ENCODE measurements at regions not wholly inside any gene's neighbourhood (a gene's known extent, or its start where the extent isn't known, plus 50 kb on each side); places are given as distances from the start of the nearest gene placed in this dataset.

DNA sequence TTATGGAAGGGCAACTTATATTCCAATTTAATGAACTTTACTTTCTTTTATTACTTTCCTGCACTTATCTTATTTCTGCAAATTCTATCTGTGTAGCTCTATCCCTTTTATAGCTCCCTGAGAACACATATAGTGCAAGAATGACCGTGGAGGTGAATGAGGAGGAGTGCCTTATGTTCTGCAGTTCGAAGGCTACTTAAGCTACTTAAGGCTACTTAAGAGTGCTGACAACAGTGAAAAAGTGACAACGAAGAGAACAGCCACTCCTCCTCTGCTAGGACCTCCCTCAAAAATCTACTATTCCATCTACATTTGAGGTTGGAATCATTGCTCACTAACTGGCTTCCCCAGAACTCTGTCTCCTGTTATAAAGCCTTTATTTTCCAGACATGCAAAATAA lies 1365.7 kb upstream of the C9orf72 start:
- ChIA-PET CTCF (ENCODE audit: partially characterized antibody) (interaction anchor here (1.0 to 1.1 kb wide), 2 partner anchors 12 kb away, joined by 3 read pairs; no protein-coding TSS in a partner anchor), POLR2A (ENCODE audit: partially characterized antibody) (no interaction called here)
- Histone ChIP-seq H2AFZ (ENCODE audit: low read length) (no peak overlapping the region), H2BK5ac (ENCODE audit: low read depth, low read length) (no peak overlapping the region), H2BK120ac (replicated peaks; ENCODE audit: low read depth, low read length) (no peak overlapping the region), H3K18ac (ENCODE audit: extremely low read depth, low read length) (no peak overlapping the region; the same call in 1 of the 2 replicates), H3K79me2 (ENCODE audit: control insufficient read depth in 1 of 2, insufficient read depth in 2 of 2, low read length in 2 of 2) (no peaks in the 10 kb centered on the region), H3K4me1 (replicated peaks in 1 of 4; ENCODE audit: control insufficient read depth in 3 of 4, insufficient read depth in 4 of 4, low read length in 3 of 4) (peaks cover 0 to 29% (median 4%) of the 10 kb centered on the region in 4 experiments; a peak in 4 of 7 replicates), H3K27me3 (replicated peaks in 1 of 4; ENCODE audit: control insufficient read depth in 3 of 4, extremely low read depth in 1 of 4, insufficient read depth in 3 of 4, low read length in 3 of 4) (no peaks in the 10 kb centered on the region), H3K23ac (ENCODE audit: insufficient read length) (no peak overlapping the region), H2BK20ac (ENCODE audit: low read length) (no peak overlapping the region), H3K9ac (replicated peaks in 1 of 4; ENCODE audit: extremely low read depth in 1 of 4, low read depth in 3 of 4, low read length in 3 of 4) (no peak overlapping the region), H3K79me1 (ENCODE audit: low read depth, low read length) (no peaks in the 10 kb centered on the region), H3K23me2 (ENCODE audit: low read depth, low read length) (no peaks in the 10 kb centered on the region), H3K27ac (ENCODE audit: low read depth, low read length) (no peak overlapping the region), H4K20me1 (replicated peaks in 1 of 2; ENCODE audit: control insufficient read depth in 1 of 2, insufficient read depth in 2 of 2, low read length in 2 of 2) (no peaks in the 10 kb centered on the region), H2BK15ac (ENCODE audit: low read length) (no peak overlapping the region), H3K4me3 (ENCODE audit: extremely low read depth in 1 of 4, insufficient read depth in 2 of 4, low read depth in 3 of 4, low read length in 4 of 4) (no peak overlapping the region), H3K36me3 (ENCODE audit: control insufficient read depth in 2 of 4, insufficient read depth in 4 of 4, low read length in 3 of 4) (no peaks in the 10 kb centered on the region), H4K91ac (replicated peaks; ENCODE audit: insufficient read length, low read length) (no peak overlapping the region), H4K5ac (ENCODE audit: insufficient read length, low read depth, low read length) (no peak overlapping the region), H2AK5ac (ENCODE audit: low read depth, low read length) (no peak overlapping the region), H3K9me3 (ENCODE audit: insufficient read depth in 2 of 2, low read depth in 1 of 2, low read length in 1 of 2) (no peaks in the 10 kb centered on the region), H3K56ac (replicated peaks; ENCODE audit: insufficient read length, low read depth, low read length) (no peak overlapping the region), H4K8ac (ENCODE audit: extremely low read depth, insufficient read depth, low read length) (no peak overlapping the region), H3K4ac (replicated peaks; ENCODE audit: insufficient read length, low read depth, low read length) (no peak overlapping the region), H3K4me2 (ENCODE audit: insufficient read depth in 1 of 2, low read depth in 2 of 2, low read length in 2 of 2) (no peak overlapping the region), H2BK12ac (ENCODE audit: low read depth, low read length) (no peak overlapping the region), H3K14ac (ENCODE audit: insufficient read length) (no peak overlapping the region)
- TF ChIP-seq HDAC2 (IDR thresholded peaks at IDR 0.05; ENCODE audit: borderline replicate concordance in 1 of 2, low read depth in 2 of 2, low read length in 2 of 2), result no peak
- TF ChIP-seq, protein P1, sequence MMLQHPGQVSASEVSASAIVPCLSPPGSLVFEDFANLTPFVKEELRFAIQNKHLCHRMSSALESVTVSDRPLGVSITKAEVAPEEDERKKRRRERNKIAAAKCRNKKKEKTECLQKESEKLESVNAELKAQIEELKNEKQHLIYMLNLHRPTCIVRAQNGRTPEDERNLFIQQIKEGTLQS (IDR thresholded peaks at IDR 0.05; ENCODE audit: insufficient read depth, low read depth, low read length), result no peak
- TF ChIP-seq TAF1 (IDR thresholded peaks at IDR 0.05; ENCODE audit: low read depth, low read length), result no peak
- no peak for TF ChIP-seq POLR2AphosphoS5 (IDR thresholded peaks at IDR 0.05; ENCODE audit: low read depth, low read length)
- TF ChIP-seq TCF12 (IDR thresholded peaks at IDR 0.05; ENCODE audit: low read depth, low read length), result no peak
- no peak for TF ChIP-seq CTBP2 (IDR thresholded peaks at IDR 0.05; ENCODE audit: borderline replicate concordance, insufficient read depth, insufficient read length, low read length)
- no peak for TF ChIP-seq SUZ12 (IDR thresholded peaks at IDR 0.05; ENCODE audit: low read length)
- TF ChIP-seq EZH2 (IDR thresholded peaks at IDR 0.05; ENCODE audit: low read depth, low read length, severe bottlenecking), result no peak
- TF ChIP-seq POU5F1 (IDR thresholded peaks at IDR 0.05; ENCODE audit: low read depth, low read length), result no peak
- TF ChIP-seq CEBPB (IDR thresholded peaks at IDR 0.05; ENCODE audit: low read depth, low read length), result no peak
- TF ChIP-seq RAD21 (IDR thresholded peaks at IDR 0.05 in 1 of 2, conservative IDR thresholded peaks at IDR 0.05 in 1 of 2; ENCODE audit: low read depth in 2 of 2, low read length in 2 of 2), result no peak
- WGBS, 2 experiments (ENCODE audit: extremely low coverage in 1 of 2, insufficient coverage in 1 of 2, insufficient read length in 1 of 2, insufficient replicate concordance in 2 of 2, low coverage in 1 of 2, low lambda C conversion rate in 2 of 2, missing lambda C conversion rate in 1 of 2), result 61% methylated on average over 3 of the region's 3 CpGs; no CpG with 5 or more reads in 1 of the 2 experiments
- DNase-seq (ENCODE audit: low read depth in 1 of 2, low spot score in 2 of 2) (no peak), FAIRE-seq (no peak)
